AG04449 (cell line): ENCODE measurements at regions not wholly inside any gene's neighbourhood (a gene's known extent, or its start where the extent isn't known, plus 50 kb on each side); places are given as distances from the start of the nearest gene placed in this dataset.
"Not testable (repeated sequence)": the region's sequence is repeated elsewhere in the genome, so short reads cannot be mapped to it uniquely, and the experiment has no call there.

Experiments
- CTCF ChIA-PET: fragments of 350-600 bp; formaldehyde crosslinking; extraction: SDS; loops from one replicate; lab custom pipeline; 2021; ENCODE audit warnings: antibody characterized with exemption; lab: Yijun Ruan, JAX
- POLR2A ChIA-PET: fragments of 400-600, 350-600 bp; formaldehyde crosslinking; extraction: SDS; loops from one replicate; lab custom pipeline; 2020; ENCODE audit warnings: antibody characterized with exemption, inconsistent platforms; lab: Yijun Ruan, JAX
- DNase-seq: peaks from one replicate; pipeline ENCODE4 v3.0.0-alpha.2; 2010; ENCODE audit warnings: low read depth, low spot score
- H3K4me3 ChIP-seq: 2 replicates; pipeline ENCODE4 v1.5.1; 2011; ENCODE audit warnings: low read depth, mild to moderate bottlenecking, control low read depth, low read length
- TF ChIP-seq, protein P1 (sequence below): IDR thresholded peaks from one replicate; pipeline ENCODE4 v1.5.1; 2011; ENCODE audit warnings: mild to moderate bottlenecking, moderate library complexity, low read length, control low read depth, inconsistent platforms; ENCODE audit not compliant: insufficient read depth; ENCODE audit errors: missing control alignments

DNA sequence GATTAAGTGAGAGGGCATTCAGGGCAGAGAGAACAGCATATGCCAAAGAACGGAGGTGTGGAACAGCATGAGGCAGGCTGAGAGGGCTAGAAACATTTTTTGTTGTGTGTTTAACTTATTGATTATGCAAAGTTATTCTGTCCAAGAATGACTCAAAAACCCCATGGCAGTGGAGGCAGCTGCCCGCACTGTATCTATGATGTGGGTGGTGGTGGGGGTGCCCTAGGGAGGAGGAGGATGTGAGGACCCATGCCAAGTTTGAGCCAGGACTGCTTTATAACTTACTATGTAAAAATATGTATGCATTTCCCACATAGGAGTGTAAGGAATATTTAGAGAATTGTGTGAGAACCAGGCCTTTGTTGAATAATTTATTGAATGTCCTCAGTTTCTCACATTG, 85.4 kb upstream of the GNAZ start:
- ChIA-PET CTCF (no interaction called here), POLR2A (no interaction called here)
- TF ChIP-seq, protein P1, sequence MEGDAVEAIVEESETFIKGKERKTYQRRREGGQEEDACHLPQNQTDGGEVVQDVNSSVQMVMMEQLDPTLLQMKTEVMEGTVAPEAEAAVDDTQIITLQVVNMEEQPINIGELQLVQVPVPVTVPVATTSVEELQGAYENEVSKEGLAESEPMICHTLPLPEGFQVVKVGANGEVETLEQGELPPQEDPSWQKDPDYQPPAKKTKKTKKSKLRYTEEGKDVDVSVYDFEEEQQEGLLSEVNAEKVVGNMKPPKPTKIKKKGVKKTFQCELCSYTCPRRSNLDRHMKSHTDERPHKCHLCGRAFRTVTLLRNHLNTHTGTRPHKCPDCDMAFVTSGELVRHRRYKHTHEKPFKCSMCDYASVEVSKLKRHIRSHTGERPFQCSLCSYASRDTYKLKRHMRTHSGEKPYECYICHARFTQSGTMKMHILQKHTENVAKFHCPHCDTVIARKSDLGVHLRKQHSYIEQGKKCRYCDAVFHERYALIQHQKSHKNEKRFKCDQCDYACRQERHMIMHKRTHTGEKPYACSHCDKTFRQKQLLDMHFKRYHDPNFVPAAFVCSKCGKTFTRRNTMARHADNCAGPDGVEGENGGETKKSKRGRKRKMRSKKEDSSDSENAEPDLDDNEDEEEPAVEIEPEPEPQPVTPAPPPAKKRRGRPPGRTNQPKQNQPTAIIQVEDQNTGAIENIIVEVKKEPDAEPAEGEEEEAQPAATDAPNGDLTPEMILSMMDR, result no peak
- DNase-seq, result no peak
- H3K4me3 ChIP-seq, result no peak overlapping the region

DNA sequence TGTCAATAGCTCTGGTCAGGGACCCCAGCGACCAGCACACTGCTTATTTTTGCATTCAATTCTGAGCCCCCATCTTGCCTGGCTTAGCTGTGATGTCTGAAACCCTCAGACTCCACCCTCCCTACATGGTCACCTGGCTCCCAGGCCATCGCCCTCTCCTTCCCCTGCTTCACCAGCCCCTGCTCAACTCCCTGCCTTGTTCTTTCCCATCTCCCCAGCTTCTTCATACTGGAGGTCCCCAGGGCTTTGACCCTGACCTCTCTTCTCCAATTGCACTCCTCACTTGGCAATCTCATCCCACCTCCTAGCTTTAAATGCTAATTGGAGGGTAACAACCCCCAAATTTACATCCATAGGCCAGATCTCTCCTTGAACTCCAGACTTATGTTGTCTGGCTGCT, 84.3 kb upstream of the GNAZ start:
- POLR2A ChIA-PET, result no interaction called here
- DNase-seq, result no peak
- CTCF ChIA-PET, result interaction anchor here (0.9 to 1.4 kb wide), 2 partner anchors 27 to 29 kb away, joined by 3 read pairs; no protein-coding TSS in a partner anchor
- TF ChIP-seq, protein P1, result no peak
- H3K4me3 ChIP-seq, result no peak overlapping the region

DNA sequence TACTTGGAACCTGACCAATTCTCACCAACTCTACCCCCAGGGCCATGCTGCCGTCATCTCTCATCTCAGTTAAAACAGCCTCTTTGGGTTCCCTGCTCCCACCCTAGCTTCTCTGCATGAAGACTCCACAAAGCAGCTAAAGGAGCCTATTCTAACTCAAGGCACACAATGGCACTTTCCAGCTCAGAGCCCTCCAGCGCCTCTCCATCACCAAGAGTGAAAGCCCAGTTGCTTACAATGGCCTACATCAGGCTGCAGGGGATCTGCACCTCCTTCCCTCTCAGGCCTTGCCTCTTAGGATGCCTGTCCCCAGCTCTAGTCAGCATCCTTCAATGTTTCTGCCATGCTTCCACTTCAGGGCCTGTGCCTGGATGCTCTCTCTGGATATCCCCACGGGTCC, 83.7 kb upstream of the GNAZ start:
- POLR2A ChIA-PET, result no interaction called here
- CTCF ChIA-PET, result interaction anchor here (1.4 kb wide), 1 partner anchor 30 kb away, joined by 3 read pairs; no protein-coding TSS in a partner anchor

DNA sequence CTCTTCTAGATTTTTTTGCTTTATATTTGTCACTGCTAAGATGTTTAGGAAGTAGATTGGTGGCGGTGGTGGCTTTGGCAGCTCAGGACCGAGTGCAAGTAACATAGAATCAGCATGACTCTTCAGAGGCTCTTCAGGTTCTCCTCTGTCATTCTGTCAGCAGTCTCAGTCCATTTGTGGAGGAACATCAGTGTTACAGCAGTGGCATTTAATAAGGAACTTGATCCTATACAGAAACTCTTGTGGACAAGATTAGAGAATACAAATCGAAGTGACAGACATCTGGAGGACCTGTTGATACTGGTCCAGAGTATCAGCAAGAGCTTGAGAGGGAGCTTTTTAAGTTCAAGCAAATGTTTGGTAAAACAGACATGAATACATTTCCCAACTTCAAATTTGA, 82.2 kb upstream of the GNAZ start:
- TF ChIP-seq, protein P1, result no peak
- ChIA-PET POLR2A (no interaction called here), CTCF (no interaction called here)
- DNase-seq, result no peak
- no peak overlapping the region for H3K4me3 ChIP-seq

More for the DNA sequence above, 83.7 kb upstream of the GNAZ start:
- no peak overlapping the region for H3K4me3 ChIP-seq
- TF ChIP-seq, protein P1, result no peak
- no peak for DNase-seq

DNA sequence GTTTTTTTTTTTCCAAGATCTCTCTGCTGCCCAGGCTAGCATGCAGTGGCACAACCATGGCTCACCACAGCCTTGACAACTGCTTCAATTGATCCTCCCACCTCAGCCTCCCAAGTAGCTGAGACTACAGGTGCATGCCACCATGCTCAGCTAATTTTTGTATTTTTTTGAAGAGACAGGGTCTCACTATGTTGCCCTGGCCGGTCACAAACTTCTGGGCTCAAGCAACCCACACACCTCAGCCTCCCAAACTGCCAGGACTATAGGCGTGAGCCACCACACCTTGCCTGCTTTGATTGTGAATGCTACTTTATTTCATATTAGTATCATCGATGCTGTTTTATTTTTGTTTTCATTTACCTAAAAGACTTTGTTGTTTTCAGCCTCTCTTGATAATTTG, 81.5 kb upstream of the GNAZ start:
- no peak for DNase-seq
- no peak overlapping the region for H3K4me3 ChIP-seq
- TF ChIP-seq, protein P1, result no peak
- CTCF ChIA-PET, result no interaction called here
- POLR2A ChIA-PET, result no interaction called here

DNA sequence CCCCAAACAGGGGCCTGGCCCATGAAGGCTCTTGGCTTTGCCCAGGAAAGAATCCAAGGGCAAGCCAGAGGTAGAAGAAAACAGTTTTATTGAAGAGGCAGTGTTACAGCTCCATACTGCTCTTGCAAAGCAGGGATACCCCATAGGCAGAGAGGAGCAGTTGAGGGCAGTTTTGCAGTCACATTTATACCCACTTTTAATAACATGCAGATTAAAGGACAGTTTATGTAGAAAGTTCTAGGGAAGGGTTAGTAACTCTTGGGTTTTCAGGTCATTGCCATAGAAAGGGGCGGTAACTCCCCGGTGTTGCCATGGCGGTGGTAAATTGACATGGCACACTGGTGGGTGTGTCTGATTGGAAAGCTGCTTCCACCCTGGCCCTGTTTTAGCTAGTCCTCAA, 80.5 kb upstream of the GNAZ start:
- TF ChIP-seq, protein P1, result no peak
- POLR2A ChIA-PET, result no interaction called here
- DNase-seq, result no peak
- CTCF ChIA-PET, result no interaction called here
- no peak overlapping the region for H3K4me3 ChIP-seq

DNA sequence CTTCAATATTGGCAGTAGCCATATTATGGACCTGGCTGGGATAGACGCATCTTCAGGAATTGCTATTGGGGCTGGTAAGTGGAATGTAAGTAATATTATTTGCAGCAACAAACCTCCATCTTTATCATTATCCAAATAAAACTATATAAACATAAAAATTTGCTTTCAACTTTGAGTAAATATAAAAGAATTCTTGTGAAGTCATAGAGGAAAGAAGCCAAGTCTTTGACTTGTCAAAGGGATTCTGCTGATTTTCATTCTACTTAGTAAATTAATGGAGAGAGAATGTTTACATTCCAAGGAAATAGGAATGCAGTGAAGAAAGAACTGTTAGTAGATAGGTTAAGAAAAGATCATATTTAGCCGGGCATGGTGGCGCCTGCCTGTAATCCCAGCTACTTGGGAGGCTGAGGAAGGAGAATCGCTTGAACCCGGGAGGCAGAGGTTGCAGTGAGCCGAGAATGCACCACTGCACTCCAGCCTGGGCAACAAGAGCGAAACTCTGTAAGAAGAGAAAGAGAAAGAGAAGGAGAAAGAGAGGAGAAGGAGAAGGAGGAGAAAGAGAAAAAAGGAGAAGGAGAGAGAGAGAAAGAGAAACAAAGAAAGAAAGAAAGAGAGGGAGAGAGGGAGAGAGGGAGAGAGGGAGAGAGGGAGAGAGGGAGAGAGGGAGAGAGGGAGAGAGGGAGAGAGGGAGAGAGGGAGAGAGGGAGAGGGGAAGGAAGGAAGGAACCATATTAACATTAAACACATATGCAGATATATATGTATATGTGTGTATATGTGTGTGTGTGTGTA, 79.4 kb upstream of the GNAZ start:
- DNase-seq, H3K4me3 ChIP-seq, POLR2A ChIA-PET, CTCF ChIA-PET: not testable (repeated sequence)
